ENCODE measurements at regions not wholly inside any gene's neighbourhood (a gene's known extent, or its start where the extent isn't known, plus 50 kb on each side); places are given as distances from the start of the nearest gene placed in this dataset.

- TF ChIP-seq CTCF (IDR thresholded peaks at IDR 0.05) (no peak), ZFX (IDR thresholded peaks at IDR 0.05; ENCODE audit: borderline replicate concordance) (no peak)
Measured at GRCh38 chr19:30086220-30086619, 144.2 kb downstream of the URI1 start.
